ENCODE measurements at regions not wholly inside any gene's neighbourhood (a gene's known extent, or its start where the extent isn't known, plus 50 kb on each side); places are given as distances from the start of the nearest gene placed in this dataset.

- ATAC-seq (no peak), DNase-seq (ENCODE audit: low spot score) (no peak)
- intact Hi-C loops (cut with DNase I) = no loop called here
Observed at GRCh38 chr1:221291113-221291512, 411.9 kb downstream of the HLX start.

- DNase-seq (ENCODE audit: low spot score) (no peak), ATAC-seq (no peak)
Observed at GRCh38 chr1:221292652-221293051, 413.4 kb downstream of the HLX start.

GRCh38 chr1:221294242-221294641 is 415.0 kb downstream of the HLX start:
- intact Hi-C loops (cut with DNase I) = no loop called here
- ATAC-seq (no peak), DNase-seq (ENCODE audit: low spot score) (no peak)

More at GRCh38 chr1:221292652-221293051, 413.4 kb downstream of the HLX start:
- intact Hi-C loops (cut with DNase I) = no loop called here

DNA sequence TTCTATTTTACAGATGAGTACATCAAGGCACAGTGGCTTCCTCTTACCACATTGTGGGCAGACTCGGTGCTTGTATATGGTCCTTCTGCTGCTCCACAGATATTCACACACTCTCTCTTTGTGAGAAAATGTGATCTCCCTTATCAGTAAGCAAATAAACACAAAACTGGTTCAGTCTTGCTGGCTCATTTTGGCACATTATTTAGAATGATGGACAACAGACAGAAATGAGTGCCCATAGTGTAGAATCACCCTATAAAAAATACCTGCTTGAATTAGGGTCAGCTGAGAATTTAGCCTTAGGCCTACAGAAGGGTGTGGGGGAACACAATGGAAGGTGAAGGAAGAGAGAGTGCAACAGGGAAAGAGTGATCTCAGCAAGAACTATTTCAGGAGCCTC is 423.1 kb downstream of the HLX start:
- intact Hi-C loops (cut with DNase I) = no loop called here
- no peak for ATAC-seq
- no peak for DNase-seq (ENCODE audit: low spot score)

DNA sequence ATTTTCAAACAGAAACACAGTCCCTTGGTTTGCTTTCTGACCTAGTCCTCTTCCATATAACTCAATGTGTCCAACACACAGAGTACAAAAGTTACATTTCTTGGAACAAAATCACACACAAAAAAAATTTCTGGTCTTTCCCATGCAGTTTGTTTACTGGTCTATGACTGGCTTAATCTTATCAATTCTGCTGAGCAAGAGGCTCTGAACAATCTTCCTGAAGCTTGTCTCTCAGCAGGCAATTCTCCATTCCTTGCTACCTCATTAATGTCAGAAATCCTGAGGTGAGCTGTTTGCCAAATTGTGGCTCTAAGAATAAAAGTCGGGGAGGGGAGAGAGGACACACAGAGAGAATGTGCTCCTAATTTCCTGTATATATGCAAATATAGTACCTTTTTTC is 423.6 kb downstream of the HLX start:
- no peak for DNase-seq (ENCODE audit: low spot score)
- no peak for ATAC-seq
- intact Hi-C loops (cut with DNase I) = no loop called here

GRCh38 chr1:221303623-221304022 is 424.4 kb downstream of the HLX start:
- ATAC-seq = no peak
- DNase-seq (ENCODE audit: low spot score) = no peak
- intact Hi-C loops (cut with DNase I) = no loop called here

- intact Hi-C loops (cut with DNase I) = no loop called here
- ATAC-seq (no peak), DNase-seq (ENCODE audit: low spot score) (no peak)
Observed at GRCh38 chr1:221306239-221306638, 427.0 kb downstream of the HLX start.

- intact Hi-C loops (cut with DNase I) = no loop called here
- ATAC-seq = no peak
- no peak for DNase-seq (ENCODE audit: low spot score)
Observed at GRCh38 chr1:221308534-221309511, 429.6 kb downstream of the HLX start.

DNA sequence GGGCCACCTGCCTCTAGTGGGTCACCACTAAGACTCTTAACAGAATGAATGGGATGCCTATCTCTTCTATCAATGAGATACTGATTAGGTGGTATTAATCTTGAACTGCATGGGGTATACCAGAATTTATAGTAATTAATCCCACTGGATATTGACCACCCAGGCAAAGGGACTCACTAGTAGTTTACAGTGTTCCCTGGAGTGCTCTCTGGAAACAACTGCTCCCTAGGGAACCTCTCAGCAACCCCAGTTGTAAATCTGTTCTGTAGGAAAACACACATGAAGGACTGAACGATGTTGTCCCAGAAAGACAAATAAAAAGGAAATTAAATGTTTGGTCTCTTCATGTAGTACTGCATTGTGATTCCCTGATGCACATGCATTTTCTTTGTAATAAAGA is 430.5 kb downstream of the HLX start:
- intact Hi-C loops (cut with DNase I) = no loop called here
- DNase-seq (ENCODE audit: low spot score) = no peak
- ATAC-seq = no peak

DNA sequence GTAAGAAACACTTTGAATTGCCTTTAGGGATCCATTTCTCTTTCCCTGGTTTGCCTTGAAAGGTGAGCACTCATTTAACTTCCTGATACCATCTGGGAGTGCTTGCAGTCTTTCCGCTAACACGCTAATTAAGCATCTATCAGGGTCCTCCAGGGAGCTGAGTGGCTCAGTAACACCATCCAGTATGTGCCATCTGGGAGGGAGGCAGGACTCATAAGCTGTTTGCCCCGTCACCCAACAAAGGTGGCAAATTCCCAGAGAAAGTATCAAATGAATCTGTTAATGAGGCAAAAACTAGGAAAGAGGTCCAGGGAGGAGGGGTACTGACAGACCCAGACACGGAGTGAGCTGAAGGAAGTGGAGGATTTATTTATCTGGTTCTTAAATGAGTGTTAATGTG is 430.9 kb downstream of the HLX start:
- ATAC-seq = no peak
- intact Hi-C loops (cut with DNase I) = no loop called here
- DNase-seq (ENCODE audit: low spot score) = no peak

- intact Hi-C loops (cut with DNase I) = no loop called here
- DNase-seq (ENCODE audit: low spot score) (no peak), ATAC-seq (peak; percentile 88)
Observed at GRCh38 chr1:221315330-221315729, 426.6 kb downstream of the DUSP10 start.

- ATAC-seq = peak; percentile 74
- intact Hi-C loops (cut with DNase I) = no loop called here
Observed at GRCh38 chr1:221316491-221317056, 425.3 kb downstream of the DUSP10 start.

GRCh38 chr1:221317537-221317936 is 424.4 kb downstream of the DUSP10 start:
- no peak for ATAC-seq
- no peak for DNase-seq (ENCODE audit: low spot score)
- intact Hi-C loops (cut with DNase I) = no loop called here

More at GRCh38 chr1:221316491-221317056, 425.3 kb downstream of the DUSP10 start:
- no peak for DNase-seq (ENCODE audit: low spot score)

GRCh38 chr1:221327954-221328353 is 413.9 kb downstream of the DUSP10 start:
- intact Hi-C loops (cut with DNase I) = no loop called here
- ATAC-seq = no peak
- no peak for DNase-seq (ENCODE audit: low spot score)

DNA sequence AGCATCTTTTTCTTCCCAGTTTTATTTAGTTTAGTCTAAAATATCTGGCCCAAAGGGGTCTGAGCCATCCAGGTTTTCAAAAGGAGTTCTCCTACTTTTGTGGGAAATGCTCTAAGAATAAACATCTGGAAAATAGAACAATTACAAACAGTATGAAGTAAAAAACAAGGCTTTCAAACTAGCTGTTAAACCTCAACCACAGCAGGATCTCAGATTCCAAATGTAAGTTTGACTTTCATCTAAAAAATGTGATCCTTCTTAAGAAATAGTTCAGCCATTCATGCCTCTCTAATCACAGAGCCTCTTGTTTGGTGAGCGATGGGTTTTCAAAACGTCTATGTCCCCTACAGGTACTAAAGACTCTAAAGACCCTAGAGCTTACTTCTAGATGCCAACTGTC is 413.5 kb downstream of the DUSP10 start:
- no peak for DNase-seq (ENCODE audit: low spot score)
- no peak for ATAC-seq
- intact Hi-C loops (cut with DNase I) = no loop called here

DNA sequence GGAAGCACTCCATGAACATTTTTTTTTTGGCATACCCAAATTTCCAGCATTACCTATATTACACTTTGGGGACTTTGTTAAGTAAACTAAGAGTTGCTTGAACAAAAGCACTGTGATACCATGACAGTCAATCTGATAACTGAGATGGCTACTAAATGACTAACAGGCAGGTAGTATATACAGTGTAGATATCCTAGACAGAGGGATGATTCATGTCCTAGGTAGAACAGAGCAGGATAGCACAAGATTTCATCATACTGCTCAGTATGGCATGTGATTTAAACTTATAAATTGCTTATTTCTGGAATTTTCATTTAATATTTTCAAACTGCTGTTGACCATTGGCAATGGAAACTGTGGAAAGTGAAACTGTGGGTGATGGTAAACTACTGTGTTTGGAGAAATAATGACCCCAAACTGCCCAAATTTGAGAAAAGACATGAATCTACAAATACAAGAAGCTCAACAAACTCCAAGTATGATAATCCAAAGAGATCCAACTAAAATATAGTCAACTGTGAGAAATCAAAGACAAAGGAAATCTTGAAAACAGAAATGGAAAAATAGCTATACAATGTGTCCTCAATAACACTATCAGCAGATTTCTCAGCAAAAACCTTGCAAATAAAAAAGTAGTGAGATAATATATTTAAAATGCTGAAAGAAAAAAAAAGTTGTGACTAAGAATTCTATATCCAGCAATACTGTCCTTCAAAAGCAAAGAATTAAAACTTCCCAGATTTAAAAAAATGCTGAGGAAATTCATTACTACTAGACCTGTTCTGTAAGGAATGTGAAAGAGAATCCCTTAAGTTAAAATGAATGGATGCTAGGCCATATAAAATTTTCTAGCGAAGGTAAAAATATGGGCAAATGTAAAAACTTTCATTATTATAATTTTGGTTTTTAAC is 410.4 kb downstream of the DUSP10 start:
- ATAC-seq (no peak), DNase-seq (ENCODE audit: low spot score) (no peak)
- intact Hi-C loops (cut with DNase I) = no loop called here

DNA sequence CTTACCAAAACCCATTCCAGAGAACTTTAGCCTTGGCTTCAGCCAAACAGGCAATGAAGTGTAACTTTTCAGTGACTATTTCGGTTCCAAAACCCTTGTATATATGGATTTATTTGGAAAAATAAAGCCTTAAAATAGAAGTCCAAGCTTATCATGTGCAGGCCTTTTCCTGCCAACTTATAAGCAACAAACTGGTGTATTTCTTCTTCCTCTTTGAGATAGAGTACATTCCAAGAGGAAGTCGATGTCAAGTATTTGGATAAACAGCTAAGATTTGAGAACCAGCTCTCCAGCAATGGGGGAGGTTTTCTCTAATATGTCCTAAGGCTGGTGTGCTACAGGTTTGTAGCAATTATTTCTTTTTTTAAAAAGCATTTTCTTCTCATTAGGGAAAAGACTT is 407.8 kb downstream of the DUSP10 start:
- intact Hi-C loops (cut with DNase I) = no loop called here
- ATAC-seq (no peak), DNase-seq (ENCODE audit: low spot score) (no peak)

DNA sequence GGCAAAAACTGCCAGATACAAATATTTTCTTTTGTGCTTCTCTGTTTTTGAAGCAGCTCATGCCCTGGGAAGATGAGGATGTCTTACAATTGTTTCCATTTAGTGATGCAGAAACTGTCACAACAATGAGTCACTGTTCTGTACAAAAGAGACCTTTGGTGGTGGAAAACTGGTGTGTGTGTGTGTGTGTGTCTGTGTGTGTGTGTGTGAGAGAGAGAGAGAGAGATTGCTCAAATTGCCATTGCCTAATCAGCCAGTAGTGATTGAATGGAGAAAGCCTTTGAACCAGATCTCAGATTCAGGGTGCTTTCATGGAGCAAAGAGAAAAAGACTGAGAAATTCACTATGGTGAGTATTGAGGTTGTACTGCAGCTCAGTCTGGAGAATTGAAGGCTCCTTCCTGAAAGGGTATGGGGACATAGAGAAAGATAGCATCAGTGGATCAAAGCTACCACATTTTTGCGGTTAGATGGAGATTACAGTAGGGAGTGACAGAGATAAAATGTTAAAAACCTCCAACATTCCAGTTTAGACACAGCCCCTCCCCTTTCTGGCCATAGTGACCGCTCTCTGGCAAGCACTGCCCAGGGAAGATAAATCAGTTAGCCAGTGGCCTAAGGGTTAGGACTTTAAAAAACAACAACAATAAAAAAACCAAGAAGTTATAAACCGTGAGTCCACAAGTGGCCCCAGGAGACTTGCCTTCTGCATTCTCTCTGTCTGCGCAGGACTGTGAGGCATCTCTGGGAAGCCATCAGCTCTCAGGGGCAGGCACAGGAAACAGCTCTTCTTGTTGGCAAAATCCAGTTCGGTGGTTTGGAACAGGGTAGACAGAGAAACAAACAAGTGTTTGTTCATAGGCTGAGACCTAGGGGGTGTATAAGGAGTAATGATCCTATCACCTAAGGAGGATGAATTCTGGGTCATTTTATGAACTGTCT is 406.5 kb downstream of the DUSP10 start:
- ATAC-seq = peak; percentile 93
- intact Hi-C loops (cut with DNase I) = no loop called here
- DNase-seq (ENCODE audit: low spot score) = peak; percentile 67
